Liver (tissue), 7 donors: ENCODE measurements at regions not wholly inside any gene's neighbourhood (a gene's known extent, or its start where the extent isn't known, plus 50 kb on each side); places are given as distances from the start of the nearest gene placed in this dataset.

Experiments
- DNase-seq: peaks from one replicate; pipeline ENCODE4 v3.0.0-alpha.2; 2017; ENCODE audit warnings: low spot score
- H3K27ac ChIP-seq, 2 donors: one replicate each; pipeline ENCODE4 v1.7.0; 2013; ENCODE audit warnings: inconsistent platforms in 2 of 2, low read length in 2 of 2, control low read depth in 1 of 2, low read depth in 1 of 2, mild to moderate bottlenecking in 1 of 2
- H3K27me3 ChIP-seq, 4 donors: one replicate each; pipeline versions ENCODE4 v1.6.1 to v1.7.0; 2013; ENCODE audit warnings: low read length in 3 of 4, inconsistent platforms in 1 of 4, mild to moderate bottlenecking in 1 of 4, moderate library complexity in 1 of 4; ENCODE audit not compliant: control insufficient read depth in 4 of 4, insufficient read depth in 4 of 4
- H3K36me3 ChIP-seq, 4 donors: one replicate each; pipeline versions ENCODE4 v1.6.1 to v1.7.0; 2013; ENCODE audit warnings: low read length in 3 of 4, mild to moderate bottlenecking in 3 of 4, low read depth in 1 of 4, moderate library complexity in 1 of 4; ENCODE audit not compliant: control insufficient read depth in 4 of 4, insufficient read depth in 3 of 4
- H3K4me1 ChIP-seq, 4 donors: one replicate each; pipeline versions ENCODE4 v1.6.1 to v1.7.0; 2013; ENCODE audit warnings: low read length in 3 of 4, mild to moderate bottlenecking in 3 of 4, moderate library complexity in 1 of 4; ENCODE audit not compliant: control insufficient read depth in 4 of 4, insufficient read depth in 4 of 4
- H3K4me3 ChIP-seq, 3 donors: one replicate each; pipeline versions ENCODE4 v1.6.1 to v1.7.0; 2013; ENCODE audit warnings: low read length in 3 of 3, control low read depth in 1 of 3, low read depth in 1 of 3, mild to moderate bottlenecking in 1 of 3
- H3K9ac ChIP-seq, 2 donors: one replicate each; pipeline ENCODE4 v1.7.0; 2013; ENCODE audit warnings: low read length in 2 of 2, mild to moderate bottlenecking in 2 of 2, moderate library complexity in 2 of 2, control low read depth in 1 of 2, low read depth in 1 of 2
- H3K9me3 ChIP-seq, 4 donors: one replicate each; pipeline versions ENCODE4 v1.6.1 to v1.7.0; 2013; ENCODE audit warnings: low read length in 3 of 4; ENCODE audit not compliant: control insufficient read depth in 4 of 4
- ATF3 ChIP-seq: IDR thresholded peaks from 2 replicates; pipeline ENCODE4 v1.6.1; 2016; ENCODE audit warnings: antibody characterized with exemption
- EGR1 ChIP-seq, 2 donors: IDR thresholded peaks; 2 replicates each; pipeline ENCODE4 v1.6.1; 2016 to 2018; ENCODE audit warnings: antibody characterized with exemption in 2 of 2, low read depth in 2 of 2
- FOXA2 ChIP-seq: IDR thresholded peaks from 2 replicates; pipeline ENCODE4 v1.6.1; 2016; ENCODE audit warnings: antibody characterized with exemption
- GABPA ChIP-seq, 2 donors: IDR thresholded peaks in 1 of 2; conservative IDR thresholded peaks in 1 of 2; 2 replicates each; pipeline ENCODE4 v1.6.1; 2016; ENCODE audit warnings: antibody characterized with exemption in 2 of 2, mild to moderate bottlenecking in 1 of 2, moderate library complexity in 1 of 2
- HNF4A ChIP-seq, 2 donors: conservative IDR thresholded peaks; 2 replicates each; pipeline ENCODE4 v1.6.1; 2016; ENCODE audit warnings: antibody characterized with exemption in 2 of 2, mild to moderate bottlenecking in 2 of 2
- HNF4G ChIP-seq: IDR thresholded peaks from 2 replicates; pipeline ENCODE4 v1.6.1; 2016; ENCODE audit warnings: antibody characterized with exemption
- JUND ChIP-seq, 2 donors: IDR thresholded peaks; 2 replicates each; pipeline ENCODE4 v1.6.1; 2016; ENCODE audit warnings: antibody characterized with exemption in 2 of 2
- MAX ChIP-seq: IDR thresholded peaks from 2 replicates; pipeline ENCODE4 v1.6.1; 2016; ENCODE audit warnings: antibody characterized with exemption
- NR2F2 ChIP-seq: IDR thresholded peaks from 2 replicates; pipeline ENCODE4 v1.6.1; 2016; ENCODE audit warnings: antibody characterized with exemption
- REST ChIP-seq: IDR thresholded peaks from 2 replicates; pipeline ENCODE4 v1.6.1; 2016; ENCODE audit warnings: antibody characterized with exemption, mild to moderate bottlenecking
- RXRA ChIP-seq, 2 donors: IDR thresholded peaks; 2 replicates each; pipeline ENCODE4 v1.6.1; 2017 to 2018; ENCODE audit warnings: antibody characterized with exemption in 2 of 2, mild to moderate bottlenecking in 1 of 2
- SP1 ChIP-seq: IDR thresholded peaks from 2 replicates; pipeline ENCODE4 v1.6.1; 2018; ENCODE audit warnings: antibody characterized with exemption, mild to moderate bottlenecking
- TAF1 ChIP-seq: conservative IDR thresholded peaks from 2 replicates; pipeline ENCODE4 v1.6.1; 2016; ENCODE audit warnings: antibody characterized with exemption, mild to moderate bottlenecking
- YY1 ChIP-seq: IDR thresholded peaks from 2 replicates; pipeline ENCODE4 v1.6.1; 2016; ENCODE audit warnings: antibody characterized with exemption, mild to moderate bottlenecking
- ZBTB33 ChIP-seq: IDR thresholded peaks from 2 replicates; pipeline ENCODE4 v1.6.1; 2016; ENCODE audit warnings: antibody characterized with exemption
- WGBS: extraction: QIAGEN DNeasy Blood & Tissue Kit; methylation state at CpG from one replicate; pipeline ENCODE4 v1.1.7; 2013; 5-methylcytosine and 5-hydroxymethylcytosine counted together
- donor health status: healthy.
- donor health status: healthy.
- donor health status: healthy.
- donor health status: healthy.

- Histone ChIP-seq H3K36me3 (no peaks in the 10 kb centered on the region), H3K9ac (no peak overlapping the region), H3K9me3 (no peaks in the 10 kb centered on the region), H3K27ac (no peak overlapping the region), H3K4me1 (no peaks in the 10 kb centered on the region), H3K4me3 (no peak overlapping the region), H3K27me3 (peaks cover 0 to 8% (median 0%) of the 10 kb centered on the region in 4 donors)
- TF ChIP-seq REST (no peak), JUND (IDR thresholded peaks at IDR 0.05) (no peak), ATF3 (no peak), NR2F2 (no peak), YY1 (no peak), GABPA (IDR thresholded peaks at IDR 0.05 in 1 of 2, conservative IDR thresholded peaks at IDR 0.05 in 1 of 2) (no peak), HNF4G (no peak), HNF4A (conservative IDR thresholded peaks at IDR 0.05) (no peak), EGR1 (IDR thresholded peaks at IDR 0.05; ENCODE audit: low read depth in 2 of 2) (no peak), TAF1 (no peak), FOXA2 (no peak), SP1 (no peak), RXRA (IDR thresholded peaks at IDR 0.05) (no peak), ZBTB33 (no peak), MAX (no peak)
- no peak for DNase-seq
- 61% methylated on average over 9 of the region's 9 CpGs for WGBS
These were observed 339.1 kb upstream of the OBI1 start for GRCh38 chr13:78997902-78998629.

- DNase-seq: no peak
- no peak for TF ChIP-seq JUND (IDR thresholded peaks at IDR 0.05)
- TF ChIP-seq FOXA2: no peak
- TF ChIP-seq EGR1 (IDR thresholded peaks at IDR 0.05; ENCODE audit: low read depth in 2 of 2): no peak
- TF ChIP-seq RXRA (IDR thresholded peaks at IDR 0.05): no peak
- Histone ChIP-seq H3K27ac (no peak overlapping the region), H3K4me1 (no peaks in the 10 kb centered on the region), H3K9me3 (no peaks in the 10 kb centered on the region), H3K4me3 (no peak overlapping the region), H3K27me3 (peaks cover 0 to 8% (median 0%) of the 10 kb centered on the region in 4 donors), H3K9ac (no peak overlapping the region), H3K36me3 (no peaks in the 10 kb centered on the region)
- WGBS: 67% methylated on average over 2 of the region's 2 CpGs
These were observed 334.8 kb upstream of the OBI1 start for GRCh38 chr13:78993792-78994191.
